ENCODE measurements at regions not wholly inside any gene's neighbourhood (a gene's known extent, or its start where the extent isn't known, plus 50 kb on each side); places are given as distances from the start of the nearest gene placed in this dataset.
A peak's percentile ranks its signal among the peaks of the same experiment; 100 is the strongest.
"Not testable (repeated sequence)": the region's sequence is repeated elsewhere in the genome, so short reads cannot be mapped to it uniquely, and the experiment has no call there.

- no peak for FAIRE-seq
These were observed 147.7 kb downstream of the COG6 start for GRCh38 chr13:39803156-39803555.

GRCh38 chr13:39803851-39804250, 148.4 kb downstream of the COG6 start:
- FAIRE-seq (no peak), DNase-seq (ENCODE audit: low spot score in 2 of 2) (no peak)

More at GRCh38 chr13:39803156-39803555, 147.7 kb downstream of the COG6 start:
- DNase-seq (ENCODE audit: low spot score in 2 of 2): no peak

- no peak for FAIRE-seq
These were observed 149.1 kb downstream of the COG6 start for GRCh38 chr13:39804332-39805210.

GRCh38 chr13:39809466-39809865, 154.0 kb downstream of the COG6 start:
- FAIRE-seq (no peak), DNase-seq (ENCODE audit: low spot score in 2 of 2) (no peak)

More at GRCh38 chr13:39804332-39805210, 149.1 kb downstream of the COG6 start:
- DNase-seq (ENCODE audit: low spot score in 2 of 2): no peak

- DNase-seq (ENCODE audit: low spot score in 2 of 2) (no peak), FAIRE-seq (no peak)
These were observed 154.8 kb downstream of the COG6 start for GRCh38 chr13:39810091-39810877.

GRCh38 chr13:39811051-39811450, 155.6 kb downstream of the COG6 start:
- no peak for FAIRE-seq

GRCh38 chr13:39811696-39812095, 156.2 kb downstream of the COG6 start:
- FAIRE-seq (no peak), DNase-seq (ENCODE audit: low spot score in 2 of 2) (no peak)

More at GRCh38 chr13:39811051-39811450, 155.6 kb downstream of the COG6 start:
- no peak for DNase-seq (ENCODE audit: low spot score in 2 of 2)

- no peak for FAIRE-seq
- DNase-seq (ENCODE audit: low spot score in 2 of 2): no peak
These were observed 160.1 kb downstream of the COG6 start for GRCh38 chr13:39815345-39816111.

- no peak for DNase-seq (ENCODE audit: low spot score in 2 of 2)
- FAIRE-seq: no peak
These were observed 161.5 kb downstream of the COG6 start for GRCh38 chr13:39816936-39817335.

- FAIRE-seq (no peak), DNase-seq (ENCODE audit: low spot score in 2 of 2) (no peak)
These were observed 163.5 kb downstream of the COG6 start for GRCh38 chr13:39818953-39819352.

GRCh38 chr13:39820606-39821005, 165.1 kb downstream of the COG6 start:
- no peak for DNase-seq (ENCODE audit: low spot score in 2 of 2)
- FAIRE-seq: no peak

GRCh38 chr13:39821977-39822376, 166.5 kb downstream of the COG6 start:
- FAIRE-seq (no peak), DNase-seq (ENCODE audit: low spot score in 2 of 2) (no peak)

GRCh38 chr13:39822437-39822836, 167.0 kb downstream of the COG6 start:
- FAIRE-seq: no peak
- no peak for DNase-seq (ENCODE audit: low spot score in 2 of 2)

GRCh38 chr13:39823063-39823713, 167.7 kb downstream of the COG6 start:
- DNase-seq (ENCODE audit: low spot score in 2 of 2) (no peak), FAIRE-seq (no peak)

GRCh38 chr13:39825886-39826285, 170.4 kb downstream of the COG6 start:
- FAIRE-seq: no peak
- DNase-seq (ENCODE audit: low spot score in 2 of 2): no peak

- peak in 1 of 2 donors; percentile 8 for DNase-seq (ENCODE audit: low spot score in 2 of 2)
- no peak for FAIRE-seq
These were observed 179.8 kb downstream of the COG6 start for GRCh38 chr13:39835253-39835652.

GRCh38 chr13:39836038-39836437, 180.6 kb downstream of the COG6 start:
- DNase-seq (ENCODE audit: low spot score in 2 of 2) (no peak), FAIRE-seq (no peak)

GRCh38 chr13:39837866-39838265, 182.4 kb downstream of the COG6 start:
- not testable (repeated sequence) for DNase-seq (ENCODE audit: low spot score in 2 of 2); FAIRE-seq

- FAIRE-seq: no peak
- no peak for DNase-seq (ENCODE audit: low spot score in 2 of 2)
These were observed 184.7 kb downstream of the COG6 start for GRCh38 chr13:39840201-39840600.

GRCh38 chr13:39847336-39847735, 191.9 kb downstream of the COG6 start:
- no peak for DNase-seq (ENCODE audit: low spot score in 2 of 2)

More at GRCh38 chr13:39847336-39847735, 191.9 kb downstream of the COG6 start:
- FAIRE-seq: no peak
